Cardiac fibroblast (primary cell): ENCODE measurements at regions not wholly inside any gene's neighbourhood (a gene's known extent, or its start where the extent isn't known, plus 50 kb on each side); places are given as distances from the start of the nearest gene placed in this dataset.
"Not testable (repeated sequence)": the region's sequence is repeated elsewhere in the genome, so short reads cannot be mapped to it uniquely, and the experiment has no call there.

ENCODE experiments used
- DNase-seq, 2 donors: peaks; one replicate each; pipeline versions ENCODE4 v3.0.0 to v3.0.0-alpha.2; 2010; ENCODE audit warnings: low read depth in 2 of 2
- H3K4me3 ChIP-seq, 2 donors: replicated peaks in 1 of 2; 1 replicate in 1 of 2; 2 replicates in 1 of 2; pipeline ENCODE4 v1.5.1; 2011; ENCODE audit warnings: low read depth in 2 of 2, low read length in 2 of 2, mild to moderate bottlenecking in 2 of 2, moderate library complexity in 1 of 2
- CTCF ChIP-seq: IDR thresholded peaks from one replicate; pipeline ENCODE4 v1.5.1; 2011; ENCODE audit warnings: low read depth, mild to moderate bottlenecking, low read length, inconsistent platforms

GRCh38 chr5:92147798-92148197 lies 764.7 kb upstream of the ARRDC3 start:
- TF ChIP-seq CTCF = no peak
- H3K4me3 ChIP-seq = no peak overlapping the region
- DNase-seq = no peak

DNA sequence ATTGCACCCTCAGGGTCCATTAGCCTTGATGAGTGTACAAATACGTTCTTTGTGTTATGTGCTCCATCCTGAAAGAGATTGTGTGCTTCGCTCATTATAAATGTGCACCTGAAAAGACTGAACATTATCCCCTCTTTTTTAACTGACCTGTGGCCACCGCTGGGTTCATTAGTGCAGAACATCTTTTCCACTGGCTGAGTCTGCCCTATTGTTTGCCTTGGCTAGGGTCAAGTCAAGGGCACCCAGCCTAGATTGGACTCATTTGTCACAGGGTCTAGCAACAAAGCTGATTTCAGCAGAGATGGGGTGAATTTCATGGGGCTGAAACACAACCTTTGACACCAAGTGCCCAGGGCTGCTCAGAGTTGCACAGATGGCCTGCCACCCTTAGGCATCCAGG lies 764.1 kb upstream of the ARRDC3 start:
- DNase-seq = no peak
- H3K4me3 ChIP-seq = no peak overlapping the region
- TF ChIP-seq CTCF = no peak

DNA sequence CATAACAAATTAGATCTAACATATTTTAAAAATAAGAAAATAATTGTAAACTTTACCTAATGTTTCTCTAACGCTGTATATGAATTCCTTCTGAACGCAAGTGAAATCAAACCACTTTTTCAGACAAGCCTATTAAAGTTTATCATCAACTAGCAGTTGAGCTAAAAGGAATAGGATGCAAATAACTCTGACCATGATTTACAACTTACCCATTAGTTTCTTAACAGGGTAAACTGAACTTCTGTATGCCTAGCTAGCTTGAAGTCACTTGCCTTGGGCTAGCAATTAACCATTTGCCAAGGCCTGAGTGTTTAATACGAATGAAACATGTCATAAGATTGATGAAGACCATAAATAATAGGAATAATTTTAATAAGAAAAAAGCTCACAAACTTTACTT lies 762.7 kb upstream of the ARRDC3 start:
- no peak overlapping the region for H3K4me3 ChIP-seq
- DNase-seq = no peak
- no peak for TF ChIP-seq CTCF

DNA sequence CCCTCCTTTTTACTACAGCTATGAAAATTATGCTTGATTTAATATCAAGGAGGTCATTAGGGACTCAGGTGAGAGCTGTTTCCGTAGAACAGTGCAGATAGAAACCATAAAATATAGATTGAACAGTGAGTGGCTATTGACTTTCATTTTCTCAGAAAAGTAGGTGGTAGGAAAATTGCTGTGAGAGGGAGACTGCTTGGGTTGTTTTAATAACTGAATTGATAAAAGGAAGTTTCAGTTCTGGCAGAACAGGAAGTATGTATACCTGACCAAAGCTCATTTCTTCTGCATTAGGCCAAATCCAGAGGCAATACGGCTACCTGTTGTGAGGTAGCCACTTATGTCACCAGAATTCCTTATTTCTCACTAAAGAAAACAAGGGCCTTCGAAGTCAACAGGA lies 761.7 kb upstream of the ARRDC3 start:
- H3K4me3 ChIP-seq = no peak overlapping the region
- no peak for DNase-seq
- no peak for TF ChIP-seq CTCF

- not testable (repeated sequence) for H3K4me3 ChIP-seq
These were observed 749.3 kb upstream of the ARRDC3 start for GRCh38 chr5:92132294-92132908.

DNA sequence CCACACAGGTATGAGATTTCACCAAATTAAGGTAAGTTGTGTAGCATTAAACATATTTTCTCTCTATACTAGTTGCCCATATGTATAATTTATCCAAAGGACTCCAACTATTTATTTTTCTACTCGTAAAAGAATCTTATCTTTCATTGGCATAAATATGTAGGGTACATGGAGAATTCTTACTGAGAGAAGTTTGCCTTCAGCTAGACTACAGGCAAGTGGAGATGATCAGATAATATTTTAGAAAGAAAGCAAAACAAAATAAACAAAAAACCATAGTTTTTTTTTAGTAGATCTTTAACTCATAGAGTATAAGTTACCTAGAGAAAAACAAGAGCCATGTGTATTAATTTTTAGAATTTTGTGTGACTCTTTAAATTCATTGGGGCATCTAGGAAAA lies 743.1 kb upstream of the ARRDC3 start:
- H3K4me3 ChIP-seq = no peak overlapping the region
- TF ChIP-seq CTCF = no peak
- no peak for DNase-seq

More at GRCh38 chr5:92132294-92132908, 749.3 kb upstream of the ARRDC3 start:
- not testable (repeated sequence) for DNase-seq

DNA sequence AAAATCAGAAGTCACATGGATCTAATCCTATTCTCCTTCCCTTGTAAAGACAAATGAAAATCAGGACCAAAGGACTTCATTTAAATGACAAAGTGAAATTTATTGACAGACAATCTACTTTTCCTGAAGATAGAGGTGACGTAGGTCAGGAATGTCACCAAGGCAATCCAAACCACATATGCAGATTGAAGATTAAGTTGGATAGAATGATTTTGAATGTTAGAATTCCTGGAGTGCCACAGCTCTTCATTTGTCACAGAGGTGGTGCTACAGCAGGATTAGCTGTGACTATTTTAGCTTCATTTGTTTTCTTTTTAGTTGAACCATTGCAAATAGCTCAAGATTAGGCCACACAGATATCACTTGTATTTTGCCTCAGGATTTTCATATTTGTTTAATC lies 736.0 kb upstream of the ARRDC3 start:
- TF ChIP-seq CTCF = no peak
- no peak for DNase-seq
- no peak overlapping the region for H3K4me3 ChIP-seq
